Mucosa of descending colon (tissue), 3 donors: ENCODE measurements at regions not wholly inside any gene's neighbourhood (a gene's known extent, or its start where the extent isn't known, plus 50 kb on each side); places are given as distances from the start of the nearest gene placed in this dataset.

Source experiments
- ATAC-seq: fragments of 200-7000 bp; cut with Tn5 transposase; one replicate; pipeline ENCODE4 v1.9.1; 2020; ENCODE audit warnings: mild to moderate bottlenecking, moderate library complexity
- DNase-seq, 3 donors: peaks; one replicate each; pipeline ENCODE4 v3.0.0-alpha.2; 2020
- H3K36me3 ChIP-seq: fragments of 200-600 bp; one replicate; pipeline ENCODE4 v1.8.0; 2021; ENCODE audit warnings: low read depth, mild to moderate bottlenecking
- H3K4me1 ChIP-seq: fragments of 200-600 bp; one replicate; pipeline ENCODE4 v1.8.0; 2021; ENCODE audit warnings: low read depth, mild to moderate bottlenecking
- H3K4me3 ChIP-seq: fragments of 200-600 bp; one replicate; pipeline ENCODE4 v1.8.0; 2021; ENCODE audit warnings: mild to moderate bottlenecking
- H3K9me3 ChIP-seq: fragments of 200-600 bp; one replicate; pipeline ENCODE4 v1.8.0; 2021; ENCODE audit warnings: mild to moderate bottlenecking
- intact Hi-C, 2 donors: fragments of 100-400 bp; cut with DNase I in 1 of 2; cut with micrococcal nuclease in 1 of 2; formaldehyde crosslinking; loops; one replicate each; pipeline versions ENCODE4 v1.11.0 to v1.11.1; 2022; cut with DNase I, micrococcal nuclease
- TF ChIP-seq, protein P1 (sequence below): fragments of 200-600 bp; IDR thresholded peaks from one replicate; pipeline ENCODE4 v1.8.0; 2022; ENCODE audit warnings: antibody characterized with exemption, mild to moderate bottlenecking
- donor health status: DM: no; HTN: no; CAD: no; lungs with moderate emphysema.
- donor health status: DM: no; HTN: no; CAD: no.
- donor health status: DM: no; HTN: yes; CAD: no.

DNA sequence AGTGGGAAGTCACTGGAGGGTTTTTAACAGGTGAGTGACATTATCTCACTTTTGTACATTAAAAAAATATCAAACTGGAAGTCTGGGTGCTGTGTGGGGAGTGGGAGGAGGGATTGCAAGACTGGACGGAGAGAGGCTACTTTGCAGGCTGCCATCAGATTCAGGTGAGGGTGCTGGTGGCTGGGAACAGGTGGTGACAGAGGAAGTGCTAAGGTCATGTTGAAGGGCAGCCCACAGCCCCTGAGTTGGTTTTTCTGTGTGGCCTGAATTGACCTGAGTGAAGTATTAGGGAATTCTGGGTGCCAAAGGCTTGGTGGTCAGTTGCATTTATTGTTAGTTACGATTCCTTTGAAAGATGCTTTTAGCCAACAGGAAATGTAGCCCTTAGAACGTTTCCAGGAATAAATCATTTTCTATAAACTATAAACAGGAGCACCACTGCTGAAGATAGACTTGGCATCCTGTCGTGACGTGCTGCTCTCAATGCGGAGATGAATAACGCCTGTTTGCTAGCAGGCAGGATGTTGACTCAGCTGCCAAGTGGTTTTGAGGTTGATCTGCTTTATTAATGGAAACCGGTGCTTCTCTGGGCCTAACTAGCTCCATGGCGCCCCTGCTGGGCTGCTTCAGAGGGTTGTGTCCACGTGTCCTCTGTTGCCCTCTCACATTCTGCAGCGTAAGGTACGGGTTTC, 707.5 kb upstream of the TMEM132C start:
- TF ChIP-seq, protein P1, sequence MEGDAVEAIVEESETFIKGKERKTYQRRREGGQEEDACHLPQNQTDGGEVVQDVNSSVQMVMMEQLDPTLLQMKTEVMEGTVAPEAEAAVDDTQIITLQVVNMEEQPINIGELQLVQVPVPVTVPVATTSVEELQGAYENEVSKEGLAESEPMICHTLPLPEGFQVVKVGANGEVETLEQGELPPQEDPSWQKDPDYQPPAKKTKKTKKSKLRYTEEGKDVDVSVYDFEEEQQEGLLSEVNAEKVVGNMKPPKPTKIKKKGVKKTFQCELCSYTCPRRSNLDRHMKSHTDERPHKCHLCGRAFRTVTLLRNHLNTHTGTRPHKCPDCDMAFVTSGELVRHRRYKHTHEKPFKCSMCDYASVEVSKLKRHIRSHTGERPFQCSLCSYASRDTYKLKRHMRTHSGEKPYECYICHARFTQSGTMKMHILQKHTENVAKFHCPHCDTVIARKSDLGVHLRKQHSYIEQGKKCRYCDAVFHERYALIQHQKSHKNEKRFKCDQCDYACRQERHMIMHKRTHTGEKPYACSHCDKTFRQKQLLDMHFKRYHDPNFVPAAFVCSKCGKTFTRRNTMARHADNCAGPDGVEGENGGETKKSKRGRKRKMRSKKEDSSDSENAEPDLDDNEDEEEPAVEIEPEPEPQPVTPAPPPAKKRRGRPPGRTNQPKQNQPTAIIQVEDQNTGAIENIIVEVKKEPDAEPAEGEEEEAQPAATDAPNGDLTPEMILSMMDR: no peak
- Histone ChIP-seq H3K4me1 (no peaks in the 10 kb centered on the region), H3K4me3 (no peak overlapping the region), H3K9me3 (no peaks in the 10 kb centered on the region), H3K36me3 (no peaks in the 10 kb centered on the region)
- peak in 2 of 3 donors; percentile 36 to 45 for DNase-seq
- peak; percentile 57 for ATAC-seq
- intact Hi-C loops: no loop called here

DNA sequence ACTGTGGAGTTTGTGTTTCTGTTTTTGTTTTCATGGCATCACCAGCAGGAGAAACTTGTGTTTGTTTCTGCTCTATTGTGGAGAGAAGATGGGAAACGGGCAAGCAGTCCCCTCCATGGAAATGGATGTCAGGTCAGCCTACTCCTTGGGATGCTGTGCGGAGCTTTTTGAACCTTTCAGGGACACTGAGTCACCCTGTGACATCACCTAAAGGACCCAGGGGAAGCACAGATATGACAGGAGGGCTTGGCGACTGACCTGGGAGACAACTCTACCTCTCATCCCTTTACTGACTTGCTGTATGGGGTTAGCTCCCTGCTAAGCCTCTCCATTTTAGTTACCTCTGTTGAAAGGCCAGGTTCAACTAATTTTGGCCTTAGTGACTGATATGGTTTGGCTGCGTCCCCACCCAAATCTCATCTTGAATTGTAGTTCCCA, 706.9 kb upstream of the TMEM132C start:
- intact Hi-C loops: no loop called here
- TF ChIP-seq, protein P1: no peak
- Histone ChIP-seq H3K9me3 (no peaks in the 10 kb centered on the region), H3K36me3 (no peaks in the 10 kb centered on the region), H3K4me3 (no peak overlapping the region), H3K4me1 (no peaks in the 10 kb centered on the region)
- no peak for DNase-seq
- no peak for ATAC-seq

DNA sequence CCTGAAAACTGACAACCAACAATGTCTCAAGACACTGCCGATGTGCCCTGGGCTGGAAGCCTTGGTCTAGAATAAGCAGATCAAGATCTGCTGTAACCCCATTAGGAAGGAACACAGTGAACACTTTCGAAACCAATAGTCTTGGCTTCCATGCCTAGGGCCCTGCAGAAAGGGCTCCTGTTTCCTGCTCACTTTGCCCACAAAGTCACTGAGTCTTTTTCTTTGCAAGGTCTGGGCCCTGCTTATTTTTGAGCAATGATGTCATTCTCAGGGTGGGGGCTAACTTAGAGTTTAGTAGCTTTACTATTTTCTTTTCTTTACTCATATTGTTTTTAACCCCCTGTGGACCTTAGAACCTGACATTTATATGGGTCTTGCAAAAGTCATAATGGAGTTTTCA, 704.2 kb upstream of the TMEM132C start:
- ATAC-seq: no peak
- TF ChIP-seq, protein P1: no peak
- Histone ChIP-seq H3K4me3 (no peak overlapping the region), H3K36me3 (no peaks in the 10 kb centered on the region), H3K4me1 (no peaks in the 10 kb centered on the region), H3K9me3 (no peaks in the 10 kb centered on the region)
- intact Hi-C loops: no loop called here
- DNase-seq: no peak

DNA sequence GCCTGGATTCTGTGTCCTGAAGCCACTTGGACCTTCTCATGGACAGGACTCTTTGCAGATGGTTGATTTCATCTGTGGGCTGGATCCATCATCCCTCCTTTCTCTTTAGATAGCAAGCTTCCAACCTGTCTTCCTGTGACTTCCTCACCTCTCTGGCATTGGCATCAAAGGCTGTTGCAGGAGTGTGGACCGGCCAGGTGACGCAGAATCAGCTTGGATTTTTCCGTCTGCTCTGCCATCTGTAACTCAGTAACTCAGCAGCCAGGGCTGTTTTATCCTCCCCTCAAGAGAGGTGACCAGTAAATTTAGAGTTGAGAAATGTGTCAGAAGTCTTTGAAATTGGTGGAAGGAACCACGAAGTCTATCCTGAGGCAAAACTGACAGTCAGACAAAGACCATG, 701.7 kb upstream of the TMEM132C start:
- intact Hi-C loops: no loop called here
- Histone ChIP-seq H3K4me3 (no peak overlapping the region), H3K36me3 (no peaks in the 10 kb centered on the region), H3K4me1 (no peaks in the 10 kb centered on the region), H3K9me3 (no peaks in the 10 kb centered on the region)
- DNase-seq: no peak
- TF ChIP-seq, protein P1: no peak
- no peak for ATAC-seq

DNA sequence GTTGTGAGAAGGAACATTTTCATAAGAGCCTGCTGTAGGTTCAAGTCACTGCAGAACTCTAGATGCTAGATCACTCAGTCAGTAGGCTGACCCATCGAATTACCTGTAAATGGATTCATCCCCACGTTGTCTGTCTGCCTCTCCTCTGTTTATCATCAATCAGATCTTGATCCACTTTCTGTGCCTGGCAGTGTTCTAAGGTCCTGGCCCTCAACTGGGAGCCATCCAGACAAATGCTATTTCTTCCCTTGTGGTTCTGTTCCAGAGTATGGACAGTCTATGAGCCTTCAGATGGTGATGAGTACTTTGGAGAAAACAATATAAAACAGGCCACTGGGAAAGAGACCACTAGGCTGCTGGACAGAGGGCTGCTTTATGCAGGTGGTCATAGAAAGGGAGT, 699.4 kb upstream of the TMEM132C start:
- no peaks in the 10 kb centered on the region for H3K4me1 ChIP-seq
- no peaks in the 10 kb centered on the region for H3K36me3 ChIP-seq
- TF ChIP-seq, protein P1: no peak
- DNase-seq: no peak
- H3K4me3 ChIP-seq: no peak overlapping the region
- no peak for ATAC-seq
- intact Hi-C loops: no loop called here
- no peaks in the 10 kb centered on the region for H3K9me3 ChIP-seq

DNA sequence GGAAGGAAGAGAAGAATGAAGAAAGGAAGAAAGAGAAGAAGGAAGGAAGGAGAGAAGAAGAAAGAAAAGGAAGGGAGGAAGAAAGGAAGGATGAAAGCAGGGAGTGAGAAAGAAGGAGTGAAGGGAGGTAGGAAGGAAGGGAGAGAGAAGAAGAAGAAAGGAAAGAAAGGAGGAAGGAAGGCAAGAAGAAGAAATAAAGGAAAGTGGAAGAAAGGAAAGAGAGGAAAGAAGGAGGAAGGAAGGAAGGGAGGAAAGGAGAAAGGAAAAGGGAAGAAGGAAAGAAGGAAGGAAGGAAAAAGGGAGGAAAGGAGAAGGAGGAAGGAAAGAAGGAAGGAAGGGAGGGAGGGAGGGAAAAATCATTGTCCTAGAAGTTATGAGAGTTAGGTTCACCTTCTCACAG, 696.6 kb upstream of the TMEM132C start:
- no peak overlapping the region for H3K4me3 ChIP-seq
- no peaks in the 10 kb centered on the region for H3K36me3 ChIP-seq
- DNase-seq (no peak), ATAC-seq (no peak)
- H3K9me3 ChIP-seq: no peaks in the 10 kb centered on the region
- no peaks in the 10 kb centered on the region for H3K4me1 ChIP-seq
- TF ChIP-seq, protein P1: no peak
- intact Hi-C loops: no loop called here
